Suppressor macrophage (primary cell): ENCODE measurements at regions not wholly inside any gene's neighbourhood (a gene's known extent, or its start where the extent isn't known, plus 50 kb on each side); places are given as distances from the start of the nearest gene placed in this dataset.
"Not testable (repeated sequence)": the region's sequence is repeated elsewhere in the genome, so short reads cannot be mapped to it uniquely, and the experiment has no call there.

Source experiments
- DNase-seq, 4 experiments: peaks; one replicate each; pipeline ENCODE4 v3.0.0-alpha.2; 2020 to 2022

DNA sequence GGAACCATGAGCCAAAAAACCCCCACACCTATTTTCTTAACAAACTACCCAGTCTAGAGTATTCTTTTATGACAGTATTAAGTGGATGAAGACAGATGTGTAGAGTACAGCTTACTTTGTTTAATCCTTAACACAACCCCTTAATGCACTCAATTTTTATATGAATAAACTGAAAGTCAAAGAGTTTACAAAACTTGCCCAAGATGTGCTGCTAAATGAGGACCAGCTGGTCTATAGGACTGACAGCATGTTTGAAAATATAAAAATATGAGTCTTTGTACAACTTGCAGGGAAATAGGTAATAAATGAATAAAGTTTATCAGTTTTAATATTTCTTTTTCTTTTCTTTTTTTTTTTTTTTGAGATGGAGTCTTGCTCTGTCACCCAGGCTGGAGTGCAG, 102.3 kb downstream of the ZFY start:
- DNase-seq: no peak

DNA sequence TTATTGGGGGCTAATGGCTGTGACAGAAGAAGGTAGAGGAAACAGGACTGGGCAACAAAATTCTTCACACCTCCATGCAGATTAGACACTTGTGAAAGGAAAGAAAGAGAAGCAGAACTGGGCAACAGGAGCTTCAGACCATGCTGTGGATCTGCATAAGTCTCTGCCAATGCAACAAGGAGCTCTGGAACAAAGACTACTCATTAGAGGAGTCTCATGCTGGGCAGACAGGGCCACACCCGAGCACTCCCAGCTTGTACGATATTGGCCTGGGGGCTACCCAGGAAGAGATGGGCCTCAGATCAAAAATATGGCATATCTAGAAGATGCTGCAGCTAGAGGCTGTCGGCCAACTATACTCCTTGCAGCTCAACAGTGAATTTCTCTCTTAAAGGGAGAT, 105.2 kb downstream of the ZFY start:
- no peak for DNase-seq

DNA sequence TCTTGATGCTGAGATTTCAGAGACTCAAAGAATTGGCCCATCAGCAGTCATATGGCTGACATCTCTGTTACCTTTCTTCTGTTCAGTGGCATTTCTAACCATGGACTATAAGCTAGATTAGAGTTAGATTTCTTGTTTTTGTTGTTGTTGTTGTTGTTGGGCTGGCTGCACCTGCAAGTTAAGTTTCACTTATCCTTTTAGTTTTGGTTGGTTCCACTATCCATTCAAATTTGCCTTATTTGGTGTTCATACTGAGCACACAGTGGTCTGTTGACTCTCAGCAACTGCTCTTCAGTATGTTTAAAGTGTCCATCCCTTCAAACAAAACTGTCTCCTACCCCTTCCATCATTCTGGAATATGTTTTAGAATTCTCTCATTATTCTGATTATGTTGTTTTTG, 106.8 kb downstream of the ZFY start:
- no peak for DNase-seq

DNA sequence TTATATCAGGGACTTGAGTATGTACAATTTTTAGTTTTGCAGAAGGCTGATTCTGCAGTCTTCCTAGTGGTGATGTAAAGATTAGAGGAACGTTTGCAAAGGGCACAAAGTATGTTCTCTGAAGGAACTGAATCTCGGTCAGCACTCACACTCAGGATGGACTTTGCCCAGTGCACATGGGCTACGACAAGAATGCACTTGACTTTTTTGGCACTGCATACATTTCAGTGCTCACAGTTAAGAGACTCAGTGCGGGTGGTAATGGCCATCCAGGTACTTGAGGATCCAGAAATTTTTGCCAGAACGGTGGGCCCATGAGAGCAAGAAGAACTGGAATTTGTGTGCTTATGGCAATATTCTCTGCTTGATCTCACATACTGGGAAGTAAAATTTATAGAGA, 107.7 kb downstream of the ZFY start:
- no peak for DNase-seq

DNA sequence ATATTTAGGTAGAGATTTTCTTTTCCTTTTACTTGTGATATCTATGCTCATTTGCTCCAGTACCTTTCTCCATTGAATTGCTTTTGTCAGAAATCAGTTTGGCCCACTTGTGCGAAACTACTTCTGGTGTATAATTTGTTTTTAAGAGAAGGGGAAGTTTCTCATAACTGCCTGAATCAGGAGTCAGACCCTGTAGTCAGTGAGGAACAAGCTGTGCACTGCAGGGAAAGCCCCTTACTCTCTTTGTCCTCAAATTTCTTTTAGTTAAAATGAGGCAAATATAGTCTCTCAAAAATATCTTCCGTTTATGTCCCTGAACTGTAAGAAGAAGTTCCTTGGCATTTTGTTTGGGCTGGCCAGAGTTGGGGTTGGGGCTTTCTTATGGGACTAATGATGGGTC, 109.9 kb downstream of the ZFY start:
- DNase-seq: peak in 3 of 4 experiments; percentile 12 to 37 (median 29)

DNA sequence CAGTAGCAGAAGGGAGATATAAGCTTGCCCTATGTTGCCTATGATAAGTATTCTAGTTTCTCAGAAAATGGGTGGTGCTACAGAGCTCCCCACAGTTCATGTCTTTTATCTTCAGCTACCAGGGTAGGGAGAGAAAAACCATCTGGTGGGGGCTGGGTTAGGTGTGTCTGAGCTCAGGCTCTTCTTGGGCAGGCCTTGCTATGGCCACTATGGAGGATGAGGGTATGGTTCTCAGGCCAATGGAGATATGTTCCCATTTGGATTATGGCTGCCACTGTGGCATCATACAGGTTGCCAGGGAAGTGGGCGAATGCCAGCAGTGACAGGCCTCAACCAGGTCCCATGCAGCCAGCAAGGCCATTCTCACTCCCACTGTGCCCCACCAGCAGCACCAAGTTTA, 120.3 kb downstream of the ZFY start:
- not testable (repeated sequence) for DNase-seq

DNA sequence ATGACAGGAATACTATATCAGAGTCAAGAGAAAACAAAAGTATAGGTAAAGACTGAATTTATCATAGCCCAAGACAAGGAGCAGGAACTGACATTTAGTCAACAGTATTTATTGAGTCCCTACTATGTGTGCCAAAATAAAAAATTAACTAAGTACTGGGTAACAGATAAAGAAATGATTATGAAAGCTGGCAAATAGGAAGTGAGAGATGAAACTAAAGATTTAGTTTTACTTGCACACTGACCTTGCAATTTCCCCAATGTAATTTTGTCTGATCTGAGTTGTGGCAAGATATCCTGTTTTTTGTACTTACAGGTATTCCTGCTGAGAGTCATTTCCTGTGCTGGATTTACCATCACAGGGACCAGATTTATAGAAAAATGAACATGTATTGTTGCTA, 123.2 kb downstream of the ZFY start:
- not testable (repeated sequence) for DNase-seq

DNA sequence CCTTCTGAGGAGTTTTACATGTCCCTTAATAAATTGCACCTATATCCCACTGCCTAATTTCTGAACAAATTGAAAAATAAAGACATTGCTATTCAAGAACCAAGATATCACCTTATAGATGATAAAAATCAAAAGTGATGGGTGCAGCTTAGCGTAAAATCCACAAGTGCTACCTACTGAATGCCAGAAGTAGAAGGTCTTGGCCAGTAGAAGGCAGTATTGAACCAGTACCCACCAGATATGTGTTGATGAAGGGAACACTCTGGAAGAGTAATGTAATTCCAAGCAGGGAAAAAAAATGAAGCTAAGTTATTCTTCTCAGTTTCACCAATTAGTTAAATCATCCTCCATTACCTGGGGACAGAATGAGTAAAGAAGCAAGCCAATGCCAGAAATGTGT, 125.5 kb downstream of the ZFY start:
- not testable (repeated sequence) for DNase-seq

DNA sequence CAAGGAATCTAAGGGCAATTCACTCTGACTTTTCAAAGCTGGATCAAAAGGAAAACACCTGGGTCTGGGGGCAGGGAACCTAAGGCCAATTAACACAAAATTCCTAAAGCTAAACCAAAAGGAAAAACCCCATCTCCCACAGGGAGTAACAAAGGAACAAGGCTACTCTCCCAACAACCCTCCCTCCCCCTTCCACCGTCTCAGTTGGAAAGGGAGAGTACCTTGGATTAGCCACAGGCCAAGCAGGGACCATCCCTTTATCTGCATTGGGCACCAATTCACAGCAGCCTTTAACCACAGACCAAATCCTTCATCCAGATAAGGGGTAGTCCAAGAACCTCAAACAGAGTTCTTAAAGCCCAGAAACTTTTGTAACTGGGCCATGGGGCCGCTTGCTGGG, 153.0 kb downstream of the ZFY start:
- DNase-seq: not testable (repeated sequence)

DNA sequence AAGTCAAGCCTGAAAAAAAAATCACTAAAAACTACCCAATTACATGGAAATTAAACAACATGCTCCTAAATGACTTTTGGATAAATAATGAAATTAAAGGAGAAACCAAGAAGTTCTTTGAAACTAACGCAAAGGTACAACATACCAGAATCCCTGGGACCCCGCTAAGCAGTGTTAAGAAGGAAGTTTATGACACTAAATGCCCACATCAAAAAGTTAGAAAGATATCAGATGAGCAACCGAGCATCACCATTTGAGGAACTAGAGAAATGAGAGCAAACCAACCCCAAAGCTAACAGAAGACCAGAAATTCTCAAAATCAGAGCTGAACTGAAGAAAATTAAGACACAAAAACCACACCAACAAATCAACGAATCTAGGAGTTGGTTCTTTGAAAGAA, 173.5 kb downstream of the ZFY start:
- not testable (repeated sequence) for DNase-seq

DNA sequence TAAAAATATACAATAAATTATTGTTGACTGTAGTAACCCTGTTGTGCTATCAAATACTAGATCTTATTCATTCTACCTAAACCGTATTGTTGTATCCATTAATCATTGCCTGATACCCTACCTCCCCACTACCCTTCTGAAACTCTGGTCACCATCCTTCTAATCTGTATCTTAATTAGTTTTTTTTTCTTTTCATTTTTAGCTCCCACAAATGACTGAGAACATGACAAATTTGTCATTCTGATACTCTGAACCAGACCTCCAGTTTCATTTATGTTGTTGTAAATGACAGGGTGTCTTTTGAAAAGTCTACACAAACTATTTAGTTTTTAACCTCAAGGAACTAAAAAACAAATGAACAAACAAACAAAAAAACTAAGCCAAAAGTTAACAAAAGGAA, 185.1 kb downstream of the ZFY start:
- not testable (repeated sequence) for DNase-seq

DNA sequence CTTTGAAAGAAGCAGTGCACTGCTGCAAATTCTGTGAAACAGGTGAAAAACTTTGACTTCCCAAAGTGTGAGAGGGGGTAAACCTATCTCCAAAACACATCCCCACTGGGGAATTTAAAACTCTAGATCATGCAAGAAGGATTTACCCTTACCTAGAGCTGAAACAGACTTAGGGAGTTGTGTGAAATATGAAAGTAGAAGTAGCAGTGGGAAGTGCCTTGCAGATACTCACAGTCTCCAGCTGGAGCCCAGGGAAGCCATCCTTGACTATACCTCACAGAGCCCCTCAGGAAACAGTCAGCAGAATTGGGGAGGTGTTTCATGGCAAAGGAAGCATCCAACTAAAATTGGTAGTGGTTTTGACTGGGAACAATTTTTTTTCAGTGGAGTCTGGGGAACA, 185.5 kb downstream of the ZFY start:
- DNase-seq: not testable (repeated sequence)

DNA sequence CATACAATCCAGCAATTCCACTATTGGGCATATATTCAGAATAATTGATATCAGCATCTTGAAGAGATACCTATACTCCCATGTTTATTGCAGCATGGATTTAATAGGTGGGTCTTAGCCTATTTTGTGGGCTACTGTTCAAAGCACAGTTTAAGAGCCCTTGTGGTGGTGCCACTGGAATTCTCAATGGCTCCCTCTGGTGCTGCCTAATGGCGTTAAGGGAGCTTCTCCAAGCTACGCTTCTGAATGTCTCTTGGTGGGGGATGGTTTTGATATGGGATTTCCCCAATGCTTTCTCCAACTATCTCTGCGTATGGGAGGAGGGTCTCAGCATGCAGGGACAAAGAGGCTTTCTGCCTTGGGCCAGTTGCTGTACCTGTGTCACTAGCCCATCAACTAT, 188.3 kb downstream of the ZFY start:
- not testable (repeated sequence) for DNase-seq

DNA sequence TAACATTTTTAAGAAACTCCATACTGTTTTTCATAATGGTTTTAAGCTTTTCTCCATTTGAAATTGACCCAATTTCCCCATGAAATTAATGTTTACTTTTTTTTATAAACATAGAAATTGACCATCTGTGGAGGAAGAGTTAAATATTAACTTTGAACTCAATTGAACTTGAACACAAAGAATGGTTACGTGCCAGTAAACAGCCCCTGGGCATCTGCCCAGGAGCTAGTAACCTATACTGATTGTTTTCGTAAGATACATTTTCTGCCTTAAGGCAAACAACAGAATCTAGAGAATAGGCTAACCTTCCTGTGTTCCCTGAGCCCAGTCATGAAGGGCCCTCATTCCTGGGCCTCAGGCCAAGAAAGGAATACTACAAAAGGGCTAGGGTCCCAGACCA, 235.9 kb downstream of the ZFY start:
- not testable (repeated sequence) for DNase-seq

DNA sequence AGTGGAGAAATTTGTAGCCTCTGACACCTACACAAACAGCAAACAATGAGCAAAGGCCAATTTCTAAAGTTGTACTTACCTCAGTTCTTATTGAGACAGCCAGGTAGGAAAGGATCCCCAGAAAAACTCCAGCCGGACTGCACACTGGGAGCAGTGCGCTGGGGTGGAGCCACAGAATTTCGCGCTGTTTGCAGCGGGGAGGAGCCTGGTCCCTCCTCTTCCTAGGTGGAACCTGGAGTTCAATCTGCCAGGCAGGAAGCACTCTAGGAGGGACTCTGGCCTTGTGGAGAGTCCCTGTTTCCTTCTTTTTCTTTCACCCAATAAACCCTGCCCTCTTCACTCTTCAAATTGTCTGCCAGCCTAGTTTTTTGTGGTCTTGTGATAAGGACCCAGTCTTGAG, 259.9 kb downstream of the ZFY start:
- DNase-seq: not testable (repeated sequence)

DNA sequence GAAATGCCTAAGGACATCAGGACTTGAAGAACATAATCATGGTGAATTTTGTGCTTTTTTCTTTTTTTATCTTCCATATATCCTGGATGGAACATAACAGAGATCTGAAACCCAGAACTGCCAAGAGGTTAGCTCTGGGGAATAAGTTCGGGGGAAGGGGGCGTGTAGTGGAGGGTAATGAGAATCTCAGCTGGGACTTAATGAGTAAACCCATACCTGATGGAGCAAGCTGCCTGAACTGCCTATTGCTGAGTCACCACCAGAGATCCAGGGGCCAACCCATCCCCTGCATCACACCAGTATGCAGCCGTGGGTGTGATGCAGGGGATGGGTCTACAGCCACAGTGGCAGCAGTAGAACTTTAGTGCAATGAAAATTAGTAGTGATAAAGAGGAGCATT, 267.1 kb downstream of the ZFY start:
- DNase-seq: not testable (repeated sequence)

DNA sequence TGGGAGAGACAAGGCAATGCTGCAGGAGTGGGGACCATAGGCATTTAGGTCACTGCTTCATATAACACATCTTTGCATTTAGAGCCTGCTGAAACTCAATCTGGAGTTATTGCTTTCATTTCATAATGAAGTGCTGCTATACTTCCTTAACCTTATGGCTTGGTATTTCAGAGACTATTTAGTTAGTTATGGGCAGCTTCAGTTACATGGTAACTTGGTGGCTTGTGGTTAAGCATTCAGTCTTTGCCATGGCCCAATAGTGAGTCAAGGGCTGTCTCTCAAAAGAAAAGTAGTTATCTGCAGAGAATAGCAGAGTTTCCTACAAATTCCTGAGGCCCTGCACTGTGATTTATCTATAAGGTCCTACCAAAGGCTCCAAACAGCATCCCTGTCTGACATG, 271.6 kb downstream of the ZFY start:
- not testable (repeated sequence) for DNase-seq

DNA sequence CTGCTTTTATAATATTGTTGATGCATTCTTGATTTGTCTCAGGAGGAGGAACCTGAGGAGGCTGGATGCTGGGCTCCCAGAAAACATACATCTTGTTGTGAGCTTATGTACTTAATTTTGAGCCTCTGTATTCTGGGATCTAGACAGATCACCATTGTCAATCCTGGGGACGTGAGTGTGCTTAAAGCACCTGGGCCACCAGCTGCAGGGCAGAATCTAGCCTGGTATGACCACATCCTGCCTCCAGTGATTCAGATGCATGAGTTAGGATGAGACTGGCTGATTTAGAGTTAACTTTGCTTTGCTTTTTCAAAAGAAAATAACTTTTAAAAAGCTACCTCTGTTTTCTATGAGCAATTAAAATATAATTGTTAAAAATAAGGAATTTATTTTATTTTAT, 278.0 kb downstream of the ZFY start:
- DNase-seq: not testable (repeated sequence)

DNA sequence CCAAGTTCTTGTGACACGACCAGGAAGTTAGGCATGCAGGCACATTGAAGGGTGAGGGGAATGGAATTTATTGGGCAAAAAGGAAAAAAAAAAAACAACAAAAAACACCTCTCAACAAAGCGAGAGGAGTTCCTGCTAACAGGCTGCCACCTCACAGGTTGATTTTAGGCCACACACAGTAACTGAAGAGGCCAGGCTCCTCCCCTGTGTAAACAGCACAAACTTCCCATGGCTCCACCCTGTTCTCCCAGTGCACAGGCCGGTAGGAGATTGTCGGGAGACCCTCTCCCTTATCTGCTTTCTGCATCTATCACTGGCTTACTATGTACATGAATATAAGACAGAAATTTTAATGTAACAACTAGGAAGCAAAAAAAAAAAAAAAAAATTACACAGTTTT, 283.0 kb downstream of the ZFY start:
- not testable (repeated sequence) for DNase-seq

DNA sequence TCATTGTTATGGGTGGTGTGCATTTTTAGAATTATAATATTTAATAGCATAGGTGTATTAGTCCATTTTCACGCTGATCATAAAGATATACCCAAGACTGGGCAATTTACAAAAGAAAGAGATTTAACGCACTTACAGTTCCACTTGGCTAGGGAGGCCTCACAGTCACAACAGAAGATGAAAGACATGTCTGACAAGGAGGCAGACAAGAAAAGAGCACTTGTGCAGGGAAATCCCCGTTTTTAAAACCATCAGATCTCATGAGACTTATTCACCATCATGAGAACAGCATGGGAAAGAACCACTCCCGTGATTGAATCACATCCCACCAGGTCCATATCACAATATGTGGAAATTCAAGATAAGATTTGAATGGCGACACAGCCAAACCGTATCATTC, 283.4 kb downstream of the ZFY start:
- not testable (repeated sequence) for DNase-seq

DNA sequence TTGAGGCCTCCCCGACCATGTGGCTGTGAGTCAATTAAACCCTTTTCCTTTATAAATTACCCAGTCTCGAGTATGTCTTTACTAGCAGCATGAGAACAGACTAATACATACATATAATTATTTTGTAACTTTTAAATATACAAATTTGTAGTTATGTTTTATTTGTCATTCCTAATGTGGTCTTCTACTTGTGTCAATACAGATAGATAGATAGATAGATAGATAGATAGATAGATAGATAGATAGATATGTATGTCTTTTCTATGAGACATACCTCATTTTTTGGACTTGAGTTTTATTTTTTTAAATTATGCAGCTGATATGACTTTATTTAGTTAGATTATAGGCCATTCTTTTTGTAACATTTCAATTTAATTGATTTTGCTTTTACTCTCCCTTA, 316.0 kb upstream of the TGIF2LY start:
- not testable (repeated sequence) for DNase-seq

DNA sequence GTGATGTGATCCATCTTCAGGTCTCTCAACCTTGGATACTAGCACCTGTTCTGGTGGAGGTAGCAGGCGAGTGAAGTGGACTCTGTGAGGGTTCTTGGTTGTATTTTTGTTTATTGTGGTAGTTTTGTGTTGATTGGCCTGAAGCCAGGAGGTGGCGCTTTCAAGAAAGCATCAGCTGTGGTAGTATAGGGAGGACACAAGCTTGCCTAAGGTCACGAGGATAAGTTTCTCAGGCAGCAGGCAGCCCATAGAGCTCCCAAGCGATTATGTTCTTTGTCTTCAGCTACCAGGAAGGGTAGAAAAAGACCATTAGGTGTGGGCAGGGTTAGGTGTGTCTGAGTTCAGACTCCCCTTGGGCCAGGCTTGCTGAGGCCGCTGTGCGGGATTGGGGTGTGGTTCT, 290.8 kb upstream of the TGIF2LY start:
- not testable (repeated sequence) for DNase-seq

DNA sequence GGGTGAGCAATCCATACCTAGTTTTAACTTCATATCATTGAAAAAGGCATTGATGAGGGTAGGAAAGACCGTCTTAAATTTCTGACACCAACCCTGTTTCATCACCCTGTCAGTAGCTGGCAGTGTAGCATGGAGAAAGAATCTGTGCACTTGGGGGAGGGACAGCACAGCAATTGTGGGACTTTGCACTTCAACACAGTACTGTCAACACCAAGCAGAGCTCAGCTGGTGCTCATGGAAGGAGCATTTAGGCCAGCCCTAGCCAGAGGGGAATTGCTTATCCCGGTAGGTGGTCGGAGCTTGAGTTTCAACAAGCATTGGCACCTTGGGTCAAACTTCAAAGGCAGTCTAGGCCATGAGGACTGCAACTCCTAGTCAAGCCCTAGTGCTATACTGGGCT, 281.6 kb upstream of the TGIF2LY start:
- not testable (repeated sequence) for DNase-seq

DNA sequence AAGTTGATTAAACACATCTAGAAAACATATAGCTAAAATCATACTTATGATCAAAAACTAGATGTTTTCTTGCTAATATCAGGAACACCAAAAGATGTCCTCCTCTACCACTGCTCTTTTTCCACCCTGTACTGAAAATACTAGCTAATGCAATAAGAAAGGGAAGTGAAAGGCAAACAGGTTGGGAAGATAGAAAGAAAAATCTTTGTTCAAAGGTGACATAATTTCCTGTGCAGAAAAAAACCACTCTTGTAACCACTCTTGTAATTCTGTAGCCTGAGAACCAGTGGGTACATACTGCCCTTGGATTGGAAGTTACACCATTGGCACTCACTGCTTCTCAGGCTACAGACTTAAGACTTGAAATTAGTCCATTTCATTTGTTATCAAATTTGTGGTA, 258.9 kb upstream of the TGIF2LY start:
- DNase-seq: not testable (repeated sequence)

DNA sequence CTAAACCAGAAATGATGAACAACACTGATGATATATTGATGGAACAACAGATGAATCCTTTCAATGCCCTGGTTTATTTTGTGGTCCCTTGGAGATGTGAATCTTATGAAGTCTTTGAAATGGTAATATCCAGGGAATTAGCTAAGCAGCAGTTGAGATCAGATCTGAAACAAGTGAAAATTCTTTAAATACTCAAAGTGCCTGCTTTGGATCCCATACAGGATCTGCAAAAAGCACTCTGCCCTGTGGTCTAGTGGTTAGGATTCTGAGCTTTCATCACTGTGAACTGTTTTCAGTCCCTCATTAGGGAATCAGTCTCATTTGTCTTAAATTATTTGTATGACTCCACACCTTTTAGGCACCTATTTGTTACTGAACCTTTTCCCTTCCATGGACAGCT, 211.3 kb upstream of the TGIF2LY start:
- DNase-seq: not testable (repeated sequence)

DNA sequence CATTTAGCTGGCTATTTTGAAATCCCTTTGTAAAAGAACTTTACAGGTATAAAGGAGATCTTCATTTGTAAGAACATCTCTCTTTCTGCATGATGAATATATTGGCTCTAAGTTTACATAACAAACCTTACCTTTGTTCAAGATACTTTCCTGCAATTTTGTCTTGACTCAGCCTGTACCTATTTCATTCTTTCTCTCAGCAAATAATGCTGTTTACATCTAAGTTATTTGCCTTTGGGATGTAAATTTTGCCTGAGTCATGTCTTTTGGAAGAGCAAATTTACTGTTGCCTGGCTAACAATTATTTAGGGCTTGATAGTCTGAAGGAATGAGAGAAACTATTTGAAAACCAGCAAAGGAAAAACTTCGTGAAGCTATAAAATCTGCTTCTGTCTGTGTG, 210.4 kb upstream of the TGIF2LY start:
- not testable (repeated sequence) for DNase-seq
